GM23338 (cell line): ENCODE measurements at regions not wholly inside any gene's neighbourhood (a gene's known extent, or its start where the extent isn't known, plus 50 kb on each side); places are given as distances from the start of the nearest gene placed in this dataset.

Source experiments
- ETS1 ChIP-seq: IDR thresholded peaks from 2 replicates; pipeline ENCODE4 v1.6.1; 2016; ENCODE audit warnings: antibody characterized with exemption
- EZH2 ChIP-seq: fragments of 200-600 bp; sonication (generic); IDR thresholded peaks from one replicate; pipeline ENCODE4 v1.8.0; 2017; ENCODE audit warnings: antibody characterized with exemption, mild to moderate bottlenecking, low read depth; ENCODE audit not compliant: unreplicated experiment
- JUNB ChIP-seq: IDR thresholded peaks from one replicate; pipeline ENCODE4 v1.6.1; 2016; ENCODE audit warnings: antibody characterized with exemption; ENCODE audit not compliant: unreplicated experiment
- POLR2AphosphoS5 ChIP-seq: IDR thresholded peaks from 2 replicates; pipeline ENCODE4 v1.6.1; 2016; ENCODE audit warnings: antibody characterized with exemption, low read depth
- STAT1 ChIP-seq: IDR thresholded peaks from one replicate; pipeline ENCODE4 v1.6.1; 2016; ENCODE audit warnings: antibody characterized with exemption; ENCODE audit not compliant: unreplicated experiment
- ZNF331 ChIP-seq: fragments of 250-450 bp; sonication (Bioruptor Pico); IDR thresholded peaks from 2 replicates; pipeline ENCODE4 v1.5.0; 2020; ENCODE audit warnings: low read depth, mild to moderate bottlenecking, moderate library complexity
- TF ChIP-seq, protein P1 (sequence below): fragments of 250-450 bp; sonication (Bioruptor Pico); IDR thresholded peaks from 2 replicates; pipeline ENCODE4 v1.5.0; 2020; ENCODE audit warnings: mild to moderate bottlenecking, moderate library complexity
- TF ChIP-seq, protein P2 (sequence below), 2 experiments: fragments of 200-600 bp in 1 of 2; sonication (generic) in 1 of 2; conservative IDR thresholded peaks; 2 replicates each; pipeline versions ENCODE4 v1.5.1 to v1.6.1; 2016 to 2017; ENCODE audit warnings: antibody characterized with exemption in 2 of 2, low read depth in 2 of 2, mild to moderate bottlenecking in 2 of 2, moderate library complexity in 1 of 2

- TF ChIP-seq, protein P1, sequence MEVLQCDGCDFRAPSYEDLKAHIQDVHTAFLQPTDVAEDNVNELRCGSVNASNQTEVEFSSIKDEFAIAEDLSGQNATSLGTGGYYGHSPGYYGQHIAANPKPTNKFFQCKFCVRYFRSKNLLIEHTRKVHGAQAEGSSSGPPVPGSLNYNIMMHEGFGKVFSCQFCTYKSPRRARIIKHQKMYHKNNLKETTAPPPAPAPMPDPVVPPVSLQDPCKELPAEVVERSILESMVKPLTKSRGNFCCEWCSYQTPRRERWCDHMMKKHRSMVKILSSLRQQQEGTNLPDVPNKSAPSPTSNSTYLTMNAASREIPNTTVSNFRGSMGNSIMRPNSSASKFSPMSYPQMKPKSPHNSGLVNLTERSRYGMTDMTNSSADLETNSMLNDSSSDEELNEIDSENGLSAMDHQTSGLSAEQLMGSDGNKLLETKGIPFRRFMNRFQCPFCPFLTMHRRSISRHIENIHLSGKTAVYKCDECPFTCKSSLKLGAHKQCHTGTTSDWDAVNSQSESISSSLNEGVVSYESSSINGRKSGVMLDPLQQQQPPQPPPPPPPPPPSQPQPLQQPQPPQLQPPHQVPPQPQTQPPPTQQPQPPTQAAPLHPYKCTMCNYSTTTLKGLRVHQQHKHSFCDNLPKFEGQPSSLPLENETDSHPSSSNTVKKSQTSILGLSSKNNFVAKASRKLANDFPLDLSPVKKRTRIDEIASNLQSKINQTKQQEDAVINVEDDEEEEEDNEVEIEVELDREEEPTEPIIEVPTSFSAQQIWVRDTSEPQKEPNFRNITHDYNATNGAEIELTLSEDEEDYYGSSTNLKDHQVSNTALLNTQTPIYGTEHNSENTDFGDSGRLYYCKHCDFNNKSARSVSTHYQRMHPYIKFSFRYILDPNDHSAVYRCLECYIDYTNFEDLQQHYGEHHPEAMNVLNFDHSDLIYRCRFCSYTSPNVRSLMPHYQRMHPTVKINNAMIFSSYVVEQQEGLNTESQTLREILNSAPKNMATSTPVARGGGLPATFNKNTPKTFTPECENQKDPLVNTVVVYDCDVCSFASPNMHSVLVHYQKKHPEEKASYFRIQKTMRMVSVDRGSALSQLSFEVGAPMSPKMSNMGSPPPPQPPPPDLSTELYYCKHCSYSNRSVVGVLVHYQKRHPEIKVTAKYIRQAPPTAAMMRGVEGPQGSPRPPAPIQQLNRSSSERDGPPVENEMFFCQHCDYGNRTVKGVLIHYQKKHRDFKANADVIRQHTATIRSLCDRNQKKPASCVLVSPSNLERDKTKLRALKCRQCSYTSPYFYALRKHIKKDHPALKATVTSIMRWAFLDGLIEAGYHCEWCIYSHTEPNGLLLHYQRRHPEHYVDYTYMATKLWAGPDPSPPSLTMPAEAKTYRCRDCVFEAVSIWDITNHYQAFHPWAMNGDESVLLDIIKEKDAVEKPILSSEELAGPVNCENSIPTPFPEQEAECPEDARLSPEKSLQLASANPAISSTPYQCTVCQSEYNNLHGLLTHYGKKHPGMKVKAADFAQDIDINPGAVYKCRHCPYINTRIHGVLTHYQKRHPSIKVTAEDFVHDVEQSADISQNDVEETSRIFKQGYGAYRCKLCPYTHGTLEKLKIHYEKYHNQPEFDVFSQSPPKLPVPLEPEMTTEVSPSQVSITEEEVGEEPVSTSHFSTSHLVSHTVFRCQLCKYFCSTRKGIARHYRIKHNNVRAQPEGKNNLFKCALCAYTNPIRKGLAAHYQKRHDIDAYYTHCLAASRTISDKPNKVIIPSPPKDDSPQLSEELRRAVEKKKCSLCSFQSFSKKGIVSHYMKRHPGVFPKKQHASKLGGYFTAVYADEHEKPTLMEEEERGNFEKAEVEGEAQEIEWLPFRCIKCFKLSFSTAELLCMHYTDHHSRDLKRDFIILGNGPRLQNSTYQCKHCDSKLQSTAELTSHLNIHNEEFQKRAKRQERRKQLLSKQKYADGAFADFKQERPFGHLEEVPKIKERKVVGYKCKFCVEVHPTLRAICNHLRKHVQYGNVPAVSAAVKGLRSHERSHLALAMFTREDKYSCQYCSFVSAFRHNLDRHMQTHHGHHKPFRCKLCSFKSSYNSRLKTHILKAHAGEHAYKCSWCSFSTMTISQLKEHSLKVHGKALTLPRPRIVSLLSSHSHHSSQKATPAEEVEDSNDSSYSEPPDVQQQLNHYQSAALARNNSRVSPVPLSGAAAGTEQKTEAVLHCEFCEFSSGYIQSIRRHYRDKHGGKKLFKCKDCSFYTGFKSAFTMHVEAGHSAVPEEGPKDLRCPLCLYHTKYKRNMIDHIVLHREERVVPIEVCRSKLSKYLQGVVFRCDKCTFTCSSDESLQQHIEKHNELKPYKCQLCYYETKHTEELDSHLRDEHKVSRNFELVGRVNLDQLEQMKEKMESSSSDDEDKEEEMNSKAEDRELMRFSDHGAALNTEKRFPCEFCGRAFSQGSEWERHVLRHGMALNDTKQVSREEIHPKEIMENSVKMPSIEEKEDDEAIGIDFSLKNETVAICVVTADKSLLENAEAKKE (CRISPR knock-in tag) = no peak
- TF ChIP-seq ETS1 (no peak), POLR2AphosphoS5 (no peak), STAT1 (no peak), ZNF331 (CRISPR knock-in tag) (no peak), JUNB (no peak), EZH2 (no peak)
- TF ChIP-seq, protein P2, sequence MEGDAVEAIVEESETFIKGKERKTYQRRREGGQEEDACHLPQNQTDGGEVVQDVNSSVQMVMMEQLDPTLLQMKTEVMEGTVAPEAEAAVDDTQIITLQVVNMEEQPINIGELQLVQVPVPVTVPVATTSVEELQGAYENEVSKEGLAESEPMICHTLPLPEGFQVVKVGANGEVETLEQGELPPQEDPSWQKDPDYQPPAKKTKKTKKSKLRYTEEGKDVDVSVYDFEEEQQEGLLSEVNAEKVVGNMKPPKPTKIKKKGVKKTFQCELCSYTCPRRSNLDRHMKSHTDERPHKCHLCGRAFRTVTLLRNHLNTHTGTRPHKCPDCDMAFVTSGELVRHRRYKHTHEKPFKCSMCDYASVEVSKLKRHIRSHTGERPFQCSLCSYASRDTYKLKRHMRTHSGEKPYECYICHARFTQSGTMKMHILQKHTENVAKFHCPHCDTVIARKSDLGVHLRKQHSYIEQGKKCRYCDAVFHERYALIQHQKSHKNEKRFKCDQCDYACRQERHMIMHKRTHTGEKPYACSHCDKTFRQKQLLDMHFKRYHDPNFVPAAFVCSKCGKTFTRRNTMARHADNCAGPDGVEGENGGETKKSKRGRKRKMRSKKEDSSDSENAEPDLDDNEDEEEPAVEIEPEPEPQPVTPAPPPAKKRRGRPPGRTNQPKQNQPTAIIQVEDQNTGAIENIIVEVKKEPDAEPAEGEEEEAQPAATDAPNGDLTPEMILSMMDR (conservative IDR thresholded peaks at IDR 0.05; ENCODE audit: low read depth in 2 of 2) = no peak
Measured at GRCh38 chr1:232145768-232146167, 484.2 kb downstream of the SIPA1L2 start (continued).
